MM.1S (cell line): ENCODE measurements at regions not wholly inside any gene's neighbourhood (a gene's known extent, or its start where the extent isn't known, plus 50 kb on each side); places are given as distances from the start of the nearest gene placed in this dataset.

Experiments used
- EZH2 ChIP-seq: fragments of 300-600 bp; sonication (generic); optimal IDR thresholded peaks from 2 replicates; pipeline ENCODE3; 2017; ENCODE audit warnings: low read depth, mild to moderate bottlenecking, antibody characterized with exemption, low read length, mixed read lengths
- TF ChIP-seq, protein P1 (sequence below): fragments of 300-600 bp; sonication (generic); IDR thresholded peaks from 2 replicates; pipeline ENCODE4 v1.5.1; 2016; ENCODE audit warnings: antibody characterized with exemption, low read length, mixed read lengths

- TF ChIP-seq, protein P1, sequence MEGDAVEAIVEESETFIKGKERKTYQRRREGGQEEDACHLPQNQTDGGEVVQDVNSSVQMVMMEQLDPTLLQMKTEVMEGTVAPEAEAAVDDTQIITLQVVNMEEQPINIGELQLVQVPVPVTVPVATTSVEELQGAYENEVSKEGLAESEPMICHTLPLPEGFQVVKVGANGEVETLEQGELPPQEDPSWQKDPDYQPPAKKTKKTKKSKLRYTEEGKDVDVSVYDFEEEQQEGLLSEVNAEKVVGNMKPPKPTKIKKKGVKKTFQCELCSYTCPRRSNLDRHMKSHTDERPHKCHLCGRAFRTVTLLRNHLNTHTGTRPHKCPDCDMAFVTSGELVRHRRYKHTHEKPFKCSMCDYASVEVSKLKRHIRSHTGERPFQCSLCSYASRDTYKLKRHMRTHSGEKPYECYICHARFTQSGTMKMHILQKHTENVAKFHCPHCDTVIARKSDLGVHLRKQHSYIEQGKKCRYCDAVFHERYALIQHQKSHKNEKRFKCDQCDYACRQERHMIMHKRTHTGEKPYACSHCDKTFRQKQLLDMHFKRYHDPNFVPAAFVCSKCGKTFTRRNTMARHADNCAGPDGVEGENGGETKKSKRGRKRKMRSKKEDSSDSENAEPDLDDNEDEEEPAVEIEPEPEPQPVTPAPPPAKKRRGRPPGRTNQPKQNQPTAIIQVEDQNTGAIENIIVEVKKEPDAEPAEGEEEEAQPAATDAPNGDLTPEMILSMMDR: no peak
- no peak for TF ChIP-seq EZH2
These were observed 123.0 kb upstream of the AP1S2 start for GRCh38 chrX:15977644-15978043.
